ENCODE measurements at regions not wholly inside any gene's neighbourhood (a gene's known extent, or its start where the extent isn't known, plus 50 kb on each side); places are given as distances from the start of the nearest gene placed in this dataset.
A peak's percentile ranks its signal among the peaks of the same experiment; 100 is the strongest.

GRCh38 chr4:176507845-176508533, 188.2 kb downstream of the SPCS3 start:
- no peak for DNase-seq (ENCODE audit: low read depth)

- no peak for DNase-seq (ENCODE audit: low read depth)
Observed at GRCh38 chr4:176508780-176509331, 189.1 kb downstream of the SPCS3 start.

GRCh38 chr4:176525576-176525975, 205.8 kb downstream of the SPCS3 start:
- no peak for DNase-seq (ENCODE audit: low read depth)

- no peak for DNase-seq (ENCODE audit: low read depth)
Observed at GRCh38 chr4:176526704-176527103, 206.9 kb downstream of the SPCS3 start.

- no peak for DNase-seq (ENCODE audit: low read depth)
Observed at GRCh38 chr4:176529574-176529973, 209.8 kb downstream of the SPCS3 start.

- DNase-seq (ENCODE audit: low read depth) = no peak
Observed at GRCh38 chr4:176533159-176533558, 213.4 kb downstream of the SPCS3 start.

GRCh38 chr4:176534566-176534965, 214.8 kb downstream of the SPCS3 start:
- DNase-seq (ENCODE audit: low read depth) = peak; percentile 92

- DNase-seq (ENCODE audit: low read depth) = peak; percentile 90
Observed at GRCh38 chr4:176538217-176538925, 218.6 kb downstream of the SPCS3 start.

GRCh38 chr4:176539091-176539784, 219.5 kb downstream of the SPCS3 start:
- DNase-seq (ENCODE audit: low read depth) = no peak

- peak; percentile 42 for DNase-seq (ENCODE audit: low read depth)
Observed at GRCh38 chr4:176539785-176540175, 220.0 kb downstream of the SPCS3 start.

- peak; percentile 19 for DNase-seq (ENCODE audit: low read depth)
Observed at GRCh38 chr4:176540814-176541213, 221.0 kb downstream of the SPCS3 start.

GRCh38 chr4:176545872-176546271, 226.1 kb downstream of the SPCS3 start:
- peak; percentile 16 for DNase-seq (ENCODE audit: low read depth)

GRCh38 chr4:176546975-176547374, 227.2 kb downstream of the SPCS3 start:
- DNase-seq (ENCODE audit: low read depth) = peak; percentile 94

- DNase-seq (ENCODE audit: low read depth) = peak; percentile 87
Observed at GRCh38 chr4:176548571-176548970, 228.8 kb downstream of the SPCS3 start.

- DNase-seq (ENCODE audit: low read depth) = peak; percentile 66
Observed at GRCh38 chr4:176549161-176549865, 229.5 kb downstream of the SPCS3 start.

- DNase-seq (ENCODE audit: low read depth) = no peak
Observed at GRCh38 chr4:176558661-176559060, 234.1 kb downstream of the VEGFC start.

GRCh38 chr4:176561368-176561767, 231.4 kb downstream of the VEGFC start:
- no peak for DNase-seq (ENCODE audit: low read depth)

GRCh38 chr4:176563591-176563990, 229.1 kb downstream of the VEGFC start:
- peak; percentile 30 for DNase-seq (ENCODE audit: low read depth)

GRCh38 chr4:176565049-176565448, 227.7 kb downstream of the VEGFC start:
- peak; percentile 38 for DNase-seq (ENCODE audit: low read depth)

GRCh38 chr4:176566769-176567168, 226.0 kb downstream of the VEGFC start:
- DNase-seq (ENCODE audit: low read depth) = peak; percentile 21

- no peak for DNase-seq (ENCODE audit: low read depth)
Observed at GRCh38 chr4:176568238-176568637, 224.5 kb downstream of the VEGFC start.

- DNase-seq (ENCODE audit: low read depth) = no peak
Observed at GRCh38 chr4:176569301-176569700, 223.4 kb downstream of the VEGFC start.

Data from iris pigment epithelial cell (primary cell).